Activated T-helper 2 cell treated with anti-CD3 and anti-CD28 coated beads, Interferon-gamma antibody, Interleukin-2, Interleukin-4, amounts not matched to agents 10 μg/mL and 5 μg/mL and 100 μg/mL, durations not matched to agents 14 hours and 24 hours and 36 hours (primary cell): ENCODE measurements at regions not wholly inside any gene's neighbourhood (a gene's known extent, or its start where the extent isn't known, plus 50 kb on each side); places are given as distances from the start of the nearest gene placed in this dataset.
"Not testable (repeated sequence)": the region's sequence is repeated elsewhere in the genome, so short reads cannot be mapped to it uniquely, and the experiment has no call there.

Experiments used
- DNase-seq: peaks from one replicate; pipeline ENCODE4 v3.0.0; 2021; ENCODE audit warnings: low spot score
- H3K27ac Mint-ChIP-seq: one replicate; pipeline ENCODE4 v1.8.0; 2021; ENCODE audit warnings: mixed read lengths
- H3K27me3 Mint-ChIP-seq: one replicate; pipeline ENCODE4 v1.8.0; 2021; ENCODE audit warnings: low read depth, mixed read lengths
- H3K36me3 Mint-ChIP-seq: one replicate; pipeline ENCODE4 v1.8.0; 2021; ENCODE audit warnings: low read depth, mixed read lengths
- H3K4me1 Mint-ChIP-seq: one replicate; pipeline ENCODE4 v1.8.0; 2021; ENCODE audit warnings: low read depth, mixed read lengths
- H3K4me3 Mint-ChIP-seq: one replicate; pipeline ENCODE4 v1.8.0; 2021; ENCODE audit warnings: low read depth, mild to moderate bottlenecking, moderate library complexity, mixed read lengths
- H3K9me3 Mint-ChIP-seq: one replicate; pipeline ENCODE4 v1.8.0; 2021; ENCODE audit warnings: mixed read lengths
- intact Hi-C: fragments of 100-400 bp; cut with micrococcal nuclease; formaldehyde crosslinking; loops from one replicate; pipeline ENCODE4 v1.15.1; 2023

DNA sequence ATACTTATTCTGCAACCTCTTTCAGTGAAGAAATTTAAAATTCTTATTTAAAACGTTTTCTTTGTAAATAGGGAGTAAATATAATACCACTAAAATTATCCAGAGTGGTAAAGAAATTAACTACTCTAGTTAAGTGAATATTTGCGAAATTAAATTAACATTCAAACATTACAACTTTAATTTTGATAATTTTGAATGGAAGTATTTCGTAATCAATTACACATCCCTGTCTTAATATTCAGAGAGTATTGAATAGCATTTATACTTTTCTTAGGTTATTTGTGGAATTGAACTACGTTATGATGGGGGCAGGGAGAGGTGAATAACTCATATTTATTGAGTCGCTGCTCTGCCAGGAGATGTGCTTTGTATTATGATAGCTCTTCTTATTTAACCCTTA is 96.3 kb upstream of the KIF26B start:
- Mint-ChIP-seq H3K4me3 (no peak overlapping the region), H3K36me3 (no peaks in the 10 kb centered on the region), H3K9me3 (no peaks in the 10 kb centered on the region), H3K4me1 (peaks cover 7% of the 10 kb centered on the region), H3K27ac (no peak overlapping the region), H3K27me3 (no peaks in the 10 kb centered on the region)
- intact Hi-C loops, result no loop called here
- DNase-seq, result no peak

DNA sequence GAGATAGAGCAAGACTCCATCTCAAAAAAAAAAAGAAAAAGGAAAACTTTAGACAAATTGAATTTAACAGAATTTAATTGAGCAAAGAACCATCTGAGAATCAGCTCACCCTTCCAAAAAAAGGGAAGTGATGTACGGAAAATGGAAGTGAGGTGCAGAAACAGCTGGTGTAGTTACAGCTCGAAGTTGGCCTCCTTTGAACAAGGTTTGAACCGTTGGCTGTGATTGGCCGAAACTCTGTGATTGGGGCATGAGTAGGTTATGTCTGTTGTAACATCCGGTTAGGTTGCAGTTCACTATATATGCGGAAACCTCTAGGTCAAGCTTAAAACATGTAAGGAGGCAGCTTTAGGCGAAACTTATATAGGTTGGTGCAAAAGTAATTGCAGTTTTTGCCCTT is 97.9 kb upstream of the KIF26B start:
- Mint-ChIP-seq H3K27me3 (no peaks in the 10 kb centered on the region), H3K27ac (no peak overlapping the region), H3K4me3 (no peak overlapping the region), H3K4me1 (peaks cover 18% of the 10 kb centered on the region), H3K9me3 (no peaks in the 10 kb centered on the region), H3K36me3 (no peaks in the 10 kb centered on the region)
- DNase-seq, result no peak
- intact Hi-C loops, result no loop called here

DNA sequence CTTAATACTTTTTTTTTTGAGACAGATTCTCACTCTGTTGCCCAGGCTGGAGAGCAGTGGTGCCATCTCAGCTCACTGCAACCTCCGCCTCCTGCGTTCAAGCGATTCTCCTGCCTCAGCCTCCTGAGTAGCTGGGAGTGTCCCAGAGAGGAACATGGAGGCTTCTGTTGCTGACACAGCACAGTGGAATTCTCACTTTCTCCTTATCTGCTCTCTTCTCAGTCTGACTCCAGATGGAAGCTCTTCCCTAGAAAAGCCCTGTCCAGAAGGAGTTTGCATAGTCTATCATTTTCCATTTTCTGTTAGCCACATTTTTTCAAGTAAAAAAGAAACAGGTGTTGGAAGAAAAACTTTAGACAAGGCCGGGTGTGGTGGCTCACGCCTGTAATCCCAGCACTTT is 98.5 kb upstream of the KIF26B start:
- H3K4me1 Mint-ChIP-seq, result peaks cover 23% of the 10 kb centered on the region
- DNase-seq, H3K9me3 Mint-ChIP-seq, H3K4me3 Mint-ChIP-seq, H3K36me3 Mint-ChIP-seq, H3K27me3 Mint-ChIP-seq, intact Hi-C loops, H3K27ac Mint-ChIP-seq: not testable (repeated sequence)

DNA sequence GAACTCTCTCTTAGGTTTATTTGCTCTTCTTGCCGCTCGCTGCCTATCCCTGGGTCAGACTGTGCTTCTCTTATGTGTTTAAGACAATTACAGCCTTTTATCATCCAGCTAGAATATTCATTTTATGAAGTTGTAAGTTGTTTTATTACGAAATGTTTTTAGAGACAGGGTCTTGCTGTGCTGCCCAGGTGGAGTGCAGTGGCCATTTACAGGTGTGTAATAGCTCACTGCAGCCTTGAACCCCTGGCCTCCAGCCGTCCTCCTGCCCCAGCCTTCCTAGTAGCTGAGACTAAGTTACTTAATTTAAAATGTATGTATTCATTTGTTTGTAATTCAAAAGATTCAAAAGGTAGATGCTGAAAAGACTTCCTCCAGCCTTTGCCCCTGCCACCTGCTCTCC is 99.0 kb upstream of the KIF26B start:
- H3K36me3 Mint-ChIP-seq, result no peaks in the 10 kb centered on the region
- H3K27me3 Mint-ChIP-seq, result no peaks in the 10 kb centered on the region
- intact Hi-C loops, result no loop called here
- no peaks in the 10 kb centered on the region for H3K9me3 Mint-ChIP-seq
- no peak overlapping the region for H3K4me3 Mint-ChIP-seq
- H3K27ac Mint-ChIP-seq, result no peak overlapping the region
- no peak for DNase-seq
- H3K4me1 Mint-ChIP-seq, result peaks cover 26% of the 10 kb centered on the region

DNA sequence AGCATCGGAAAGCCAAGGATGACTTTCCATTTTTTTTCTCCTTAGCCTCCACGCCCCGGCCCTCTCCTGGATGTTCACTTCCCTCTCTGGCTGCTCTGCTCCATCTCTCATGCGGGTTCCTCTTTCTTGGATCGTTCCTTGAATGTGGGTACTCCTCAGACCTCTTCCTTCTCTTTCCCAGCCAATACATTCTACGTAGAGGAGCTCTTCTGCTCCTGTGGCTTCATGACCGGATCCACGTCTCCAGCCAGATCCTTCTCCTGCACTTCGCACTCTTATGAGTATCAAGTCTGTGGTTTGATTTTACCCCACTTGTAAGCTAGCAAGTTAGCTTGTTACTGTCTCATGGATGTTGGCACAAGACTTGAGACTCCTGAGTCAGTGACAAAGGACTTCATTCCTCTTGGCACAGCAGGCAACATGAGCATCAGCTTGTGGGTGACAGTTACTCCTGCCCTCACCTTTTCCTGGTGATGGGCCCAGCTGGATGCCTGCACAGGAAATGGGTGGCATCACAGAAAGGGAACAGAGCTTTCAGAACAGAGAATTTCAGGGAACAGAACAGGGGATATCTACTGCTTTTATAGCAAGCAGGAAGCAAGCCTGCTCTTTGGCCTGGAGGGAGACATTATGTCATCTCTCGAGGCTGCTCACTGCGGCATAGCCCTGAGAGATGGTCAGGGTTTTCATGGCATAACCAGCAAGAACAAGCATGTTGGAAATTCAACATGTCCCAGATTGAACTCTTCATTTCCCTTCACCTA is 100.1 kb upstream of the KIF26B start:
- DNase-seq, result no peak
- no peaks in the 10 kb centered on the region for H3K9me3 Mint-ChIP-seq
- peaks cover 26% of the 10 kb centered on the region for H3K4me1 Mint-ChIP-seq
- no peak overlapping the region for H3K4me3 Mint-ChIP-seq
- no peaks in the 10 kb centered on the region for H3K27me3 Mint-ChIP-seq
- intact Hi-C loops, result no loop called here
- no peaks in the 10 kb centered on the region for H3K36me3 Mint-ChIP-seq
- H3K27ac Mint-ChIP-seq, result no peak overlapping the region

DNA sequence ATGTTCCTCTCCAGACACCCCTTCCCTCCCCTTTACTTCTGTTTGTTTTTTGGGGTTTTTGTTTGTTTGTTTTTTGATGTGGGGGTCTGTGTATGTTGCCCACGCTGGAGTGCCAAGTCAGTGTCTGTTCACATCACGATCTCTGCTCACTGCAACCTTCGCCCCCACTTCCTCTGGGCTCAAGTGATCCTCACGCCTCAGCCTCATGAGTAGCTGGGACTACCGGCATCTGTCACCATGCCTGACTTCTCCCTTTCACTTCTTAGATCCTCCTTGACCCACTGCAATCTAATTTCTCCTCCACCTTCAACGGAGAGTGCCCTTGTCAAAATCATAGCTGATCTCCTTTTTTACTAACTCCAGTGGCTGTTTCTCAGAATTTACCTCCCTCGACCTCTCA is 100.7 kb upstream of the KIF26B start:
- no peak overlapping the region for H3K4me3 Mint-ChIP-seq
- no peak for DNase-seq
- peaks cover 26% of the 10 kb centered on the region for H3K4me1 Mint-ChIP-seq
- no peaks in the 10 kb centered on the region for H3K9me3 Mint-ChIP-seq
- H3K36me3 Mint-ChIP-seq, result no peaks in the 10 kb centered on the region
- no peak overlapping the region for H3K27ac Mint-ChIP-seq
- intact Hi-C loops, result no loop called here
- H3K27me3 Mint-ChIP-seq, result no peaks in the 10 kb centered on the region

DNA sequence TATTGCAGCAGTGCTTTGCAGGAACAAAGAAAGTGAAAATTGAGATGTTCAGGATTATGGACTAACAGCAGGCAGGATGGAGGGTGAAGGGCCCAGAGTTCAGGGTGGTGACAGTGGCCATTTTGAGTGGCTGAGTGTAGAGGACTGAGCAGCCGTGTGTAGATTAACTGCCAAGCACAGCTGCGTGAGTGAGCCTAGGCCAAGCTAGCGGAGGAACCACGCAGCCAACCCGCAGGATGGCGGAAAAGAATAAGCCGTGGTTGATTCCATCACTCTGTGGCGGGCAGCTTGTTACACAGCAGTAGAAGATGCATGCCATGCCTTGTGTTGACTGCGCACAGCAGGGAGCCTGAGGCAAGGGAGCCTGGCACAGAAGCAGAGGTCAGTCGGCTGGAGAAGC is 102.5 kb upstream of the KIF26B start:
- Mint-ChIP-seq H3K4me3 (no peak overlapping the region), H3K27ac (no peak overlapping the region)

DNA sequence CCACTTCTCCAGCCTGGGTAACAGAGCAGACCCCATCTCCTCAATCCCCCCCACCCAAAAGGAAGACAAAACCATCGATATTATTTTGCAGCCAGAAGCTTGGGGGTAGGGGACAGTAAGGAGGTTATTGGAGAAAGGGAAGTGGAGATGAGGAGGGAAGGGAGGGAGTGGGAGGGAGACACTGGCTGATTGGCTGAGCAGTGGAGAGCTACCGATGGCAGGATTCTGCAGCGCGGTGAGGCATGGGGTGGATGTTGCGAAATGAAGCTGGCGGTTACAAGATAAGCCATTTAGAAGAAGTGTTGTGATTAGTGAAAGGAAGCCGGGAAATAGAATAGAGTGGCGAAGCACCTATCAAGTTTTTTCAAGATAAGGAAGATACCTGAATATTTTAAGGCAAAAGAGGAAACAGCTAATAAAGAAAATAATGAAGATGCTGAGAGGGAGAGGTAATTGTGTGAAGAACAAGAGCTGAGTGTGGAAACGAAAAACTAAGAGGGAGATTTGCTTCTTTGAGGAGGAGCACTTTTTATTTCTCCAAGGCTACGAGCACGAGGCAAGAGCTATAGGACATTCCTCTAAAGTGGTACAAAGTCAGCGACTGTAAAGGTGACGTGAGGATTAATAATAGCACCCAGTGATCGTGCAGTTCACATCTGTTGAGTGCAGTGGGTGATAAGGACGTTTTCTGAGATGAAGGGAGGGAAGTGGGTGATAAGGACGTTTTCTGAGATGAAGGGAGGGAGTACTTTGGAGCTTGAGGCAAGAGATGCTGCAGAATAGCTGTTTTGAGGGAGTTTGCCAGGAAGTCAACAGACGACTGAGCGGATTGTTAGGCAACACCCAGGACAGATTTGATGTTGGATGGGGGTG is 103.2 kb upstream of the KIF26B start:
- no peaks in the 10 kb centered on the region for H3K9me3 Mint-ChIP-seq
- DNase-seq, result no peak
- H3K36me3 Mint-ChIP-seq, result no peaks in the 10 kb centered on the region
- H3K4me1 Mint-ChIP-seq, result peaks cover 26% of the 10 kb centered on the region
- no peak overlapping the region for H3K27ac Mint-ChIP-seq
- H3K27me3 Mint-ChIP-seq, result no peaks in the 10 kb centered on the region
- peak overlapping the region; percentile 43 for H3K4me3 Mint-ChIP-seq
- intact Hi-C loops, result no loop called here

More for the DNA sequence above, 102.5 kb upstream of the KIF26B start:
- Mint-ChIP-seq H3K27me3 (no peaks in the 10 kb centered on the region), H3K9me3 (no peaks in the 10 kb centered on the region), H3K36me3 (no peaks in the 10 kb centered on the region), H3K4me1 (peaks cover 26% of the 10 kb centered on the region)
- intact Hi-C loops, result no loop called here
- DNase-seq, result no peak

DNA sequence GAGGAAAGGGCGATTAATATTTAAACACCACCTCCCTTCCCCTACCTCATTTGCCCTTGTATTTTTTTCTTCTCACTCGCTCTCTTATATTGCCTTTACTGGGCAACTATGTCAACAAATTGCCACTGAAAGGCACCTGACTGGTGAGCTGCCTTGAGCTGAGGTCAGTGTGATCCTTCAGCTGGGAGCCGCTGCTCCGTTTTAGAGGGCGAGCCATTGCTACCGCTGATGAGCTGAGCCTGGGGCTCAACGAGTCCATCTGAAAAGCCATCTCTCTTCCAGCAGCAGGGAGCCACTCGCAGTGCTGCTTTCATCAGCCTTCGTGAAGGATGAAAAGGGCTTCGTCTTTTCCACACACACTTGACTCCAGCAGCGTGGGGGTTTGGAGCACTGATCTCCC is 108.0 kb upstream of the KIF26B start:
- H3K4me1 Mint-ChIP-seq, result peaks cover 19% of the 10 kb centered on the region
- intact Hi-C loops, result no loop called here
- H3K27me3 Mint-ChIP-seq, result no peaks in the 10 kb centered on the region
- H3K9me3 Mint-ChIP-seq, result no peaks in the 10 kb centered on the region
- H3K36me3 Mint-ChIP-seq, result no peaks in the 10 kb centered on the region
- no peak overlapping the region for H3K4me3 Mint-ChIP-seq
- no peak overlapping the region for H3K27ac Mint-ChIP-seq
- DNase-seq, result no peak

DNA sequence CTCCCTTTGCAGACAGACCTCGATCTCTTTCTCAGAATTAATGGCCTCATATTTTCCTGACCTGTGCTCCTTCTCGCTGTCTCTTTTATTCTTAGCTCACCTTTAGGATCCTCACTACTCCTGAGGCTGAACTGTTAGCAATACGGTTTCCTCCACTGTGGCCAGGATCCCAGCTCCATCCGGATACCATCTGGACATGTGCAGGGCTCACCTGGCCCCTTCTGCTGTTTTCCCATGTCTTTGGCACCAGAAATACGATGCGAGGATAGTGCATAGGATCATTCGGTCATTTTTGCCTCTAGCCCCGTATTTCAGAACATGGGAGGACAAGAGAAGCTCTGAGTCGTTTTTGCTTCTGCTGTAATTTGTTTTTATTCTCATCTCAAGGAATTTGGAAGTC is 108.5 kb upstream of the KIF26B start:
- Mint-ChIP-seq H3K27me3 (no peaks in the 10 kb centered on the region), H3K36me3 (no peaks in the 10 kb centered on the region), H3K27ac (no peak overlapping the region), H3K4me1 (peaks cover 15% of the 10 kb centered on the region), H3K4me3 (no peak overlapping the region), H3K9me3 (no peaks in the 10 kb centered on the region)
- intact Hi-C loops, result no loop called here
- DNase-seq, result no peak

DNA sequence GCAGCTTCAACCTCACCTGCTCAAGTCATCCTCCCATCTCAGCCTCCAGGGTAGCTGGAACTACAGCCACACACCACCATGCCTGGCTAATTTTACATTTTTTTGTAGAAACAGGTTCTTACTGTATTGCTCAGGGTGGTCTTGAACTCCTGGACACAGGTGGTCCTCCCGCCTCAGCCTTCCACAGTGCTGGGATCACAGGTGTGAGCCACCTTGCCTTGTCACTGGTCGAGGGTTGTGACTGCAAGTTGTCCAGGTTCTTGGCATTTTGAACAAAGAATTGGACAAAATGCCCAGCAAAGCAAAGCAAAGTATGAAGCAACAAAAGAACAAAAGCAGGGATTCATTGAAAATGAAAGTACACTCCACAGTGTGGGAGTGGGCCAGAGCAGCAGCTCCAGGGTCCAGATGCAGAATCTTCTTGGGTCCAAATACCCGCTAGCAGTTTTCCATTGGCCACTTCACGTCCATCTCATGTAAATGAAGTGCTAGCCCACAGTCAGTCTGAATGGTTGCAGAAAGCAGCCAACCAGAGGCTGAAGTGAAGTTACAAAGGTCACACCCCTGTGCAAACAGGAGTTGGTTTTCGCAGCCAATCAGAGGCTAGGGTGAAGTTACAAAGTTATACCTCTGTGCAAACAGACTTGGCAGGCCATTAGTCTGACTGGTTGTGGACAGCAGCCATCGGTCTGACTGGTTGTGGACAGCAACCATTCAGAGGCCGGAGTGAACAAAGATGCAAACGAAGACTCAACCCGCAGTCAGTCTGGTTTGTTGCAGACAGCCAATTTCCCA is 109.5 kb upstream of the KIF26B start:
- intact Hi-C loops, result no loop called here
- H3K9me3 Mint-ChIP-seq, result no peaks in the 10 kb centered on the region
- peaks cover 12% of the 10 kb centered on the region for H3K4me1 Mint-ChIP-seq
- no peaks in the 10 kb centered on the region for H3K36me3 Mint-ChIP-seq
- no peaks in the 10 kb centered on the region for H3K27me3 Mint-ChIP-seq
- no peak overlapping the region for H3K4me3 Mint-ChIP-seq
- no peak overlapping the region for H3K27ac Mint-ChIP-seq
- DNase-seq, result no peak

DNA sequence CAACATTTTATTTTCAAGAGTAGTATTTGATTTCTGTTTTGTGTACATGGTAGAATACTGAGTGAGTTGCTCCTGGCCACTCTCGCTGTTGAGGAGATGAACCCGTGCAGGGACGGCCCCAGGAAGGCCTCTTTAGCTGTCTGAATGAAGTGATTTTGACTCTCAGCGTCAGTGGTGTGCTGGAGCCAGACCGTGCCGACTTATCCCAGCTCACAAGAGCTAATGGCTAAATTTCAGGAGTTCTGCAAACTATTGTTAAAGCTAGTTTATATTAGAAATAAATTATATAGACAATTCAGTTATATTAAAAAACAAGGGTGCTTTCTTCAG is 111.2 kb upstream of the KIF26B start:
- no peak overlapping the region for H3K27ac Mint-ChIP-seq
- DNase-seq, result no peak
- peaks cover 12% of the 10 kb centered on the region for H3K4me1 Mint-ChIP-seq
- H3K27me3 Mint-ChIP-seq, result no peaks in the 10 kb centered on the region
- H3K9me3 Mint-ChIP-seq, result no peaks in the 10 kb centered on the region
- H3K4me3 Mint-ChIP-seq, result no peak overlapping the region
- intact Hi-C loops, result loop anchor here (2.0 kb wide), 1 partner anchor 73 kb away; no protein-coding TSS in a partner anchor
- H3K36me3 Mint-ChIP-seq, result no peaks in the 10 kb centered on the region
